IPS DF 19.7 (cell line): ENCODE measurements at regions not wholly inside any gene's neighbourhood (a gene's known extent, or its start where the extent isn't known, plus 50 kb on each side); places are given as distances from the start of the nearest gene placed in this dataset.
"Not testable (repeated sequence)": the region's sequence is repeated elsewhere in the genome, so short reads cannot be mapped to it uniquely, and the experiment has no call there.

Experiments
- DNase-seq: peaks from one replicate; pipeline ENCODE4 v3.0.0-alpha.2; 2013; ENCODE audit warnings: low read depth, low spot score

DNA sequence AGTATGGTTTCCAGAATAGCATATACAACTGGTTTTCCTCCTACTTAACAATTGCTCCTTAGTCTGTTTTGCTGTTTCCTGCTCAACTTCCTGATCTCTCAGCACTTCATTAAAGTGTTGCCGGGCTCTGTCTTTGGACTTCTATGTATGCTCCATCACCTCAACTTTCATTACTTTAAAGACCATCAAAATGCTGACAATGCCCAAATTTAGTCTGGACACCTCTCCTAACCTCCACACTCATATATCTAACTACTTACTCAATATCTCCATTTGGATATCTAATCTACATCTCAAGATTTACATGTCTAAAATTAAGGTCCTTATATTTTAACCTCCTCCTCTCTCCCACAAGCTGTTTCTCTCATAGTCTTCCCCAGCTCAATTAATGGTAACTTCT is 54.4 kb upstream of the LGR5 start:
- DNase-seq: no peak

DNA sequence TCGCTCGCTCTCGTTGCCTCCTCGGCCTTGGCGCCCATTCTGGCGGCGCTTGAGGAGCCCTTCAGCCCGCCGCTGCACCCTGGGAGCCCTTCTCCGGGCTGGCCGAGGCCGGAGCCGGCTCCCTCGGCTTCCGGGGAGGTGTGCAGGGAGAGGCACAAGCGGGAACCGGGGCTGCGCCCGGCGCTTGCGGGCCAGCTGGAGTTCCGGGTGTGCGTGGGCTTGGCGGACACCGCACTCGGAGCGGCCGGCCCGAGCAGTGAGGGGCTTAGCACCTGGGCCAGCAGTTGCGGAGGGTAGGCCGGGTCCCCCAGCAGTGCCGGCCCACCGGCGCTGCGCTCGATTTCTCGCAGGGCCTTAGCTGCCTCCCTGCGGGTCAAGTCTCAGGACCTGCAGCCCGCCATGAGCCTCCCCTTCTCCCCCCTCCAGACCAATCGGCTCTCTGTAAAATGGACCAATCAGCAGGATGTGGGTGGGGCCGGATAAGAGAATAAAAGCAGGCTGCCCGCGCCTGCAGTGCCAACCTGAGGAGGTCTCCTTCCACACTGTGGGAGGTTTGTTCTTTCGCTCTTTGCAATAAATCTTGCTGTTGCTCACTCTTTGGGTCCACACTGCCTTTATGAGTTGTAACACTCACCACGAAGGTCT is 62.8 kb upstream of the LGR5 start:
- not testable (repeated sequence) for DNase-seq

DNA sequence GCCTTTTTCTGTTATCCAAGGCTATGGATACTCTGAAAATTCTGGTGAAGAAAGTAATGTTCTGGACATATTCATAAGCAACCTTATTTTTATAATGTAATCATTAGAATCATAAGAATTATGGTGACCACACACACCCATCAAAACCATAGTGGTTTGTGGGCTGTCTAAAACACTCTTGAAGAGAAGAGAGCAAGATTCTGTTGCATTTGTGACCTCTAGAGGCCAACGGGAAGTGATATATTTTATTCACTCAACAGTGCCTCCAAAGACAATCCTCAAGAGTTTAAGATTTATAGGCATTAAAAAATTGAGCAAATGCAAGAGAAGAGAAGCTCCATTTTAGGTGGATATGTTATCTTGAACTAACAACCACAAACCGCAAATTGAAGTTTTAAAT is 68.5 kb upstream of the LGR5 start:
- DNase-seq: no peak

DNA sequence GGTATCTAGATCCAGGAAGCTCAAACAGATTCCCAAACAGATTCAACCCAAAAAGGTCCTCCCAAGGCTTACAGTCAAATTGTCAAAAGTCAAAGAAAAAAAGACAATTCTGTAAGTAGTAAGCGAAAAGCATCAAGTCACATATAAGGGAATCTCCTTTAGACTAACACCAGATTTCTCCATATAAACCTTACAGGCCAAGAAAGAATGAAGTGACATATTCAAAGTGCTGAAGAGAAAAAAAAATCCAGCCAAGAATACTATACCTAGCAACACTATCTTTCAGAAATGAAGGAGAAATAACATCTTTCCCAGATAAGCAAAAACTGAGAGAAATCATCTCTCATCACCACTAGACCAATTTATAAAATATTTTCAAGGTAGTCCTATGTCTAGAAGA is 79.6 kb upstream of the LGR5 start:
- no peak for DNase-seq

DNA sequence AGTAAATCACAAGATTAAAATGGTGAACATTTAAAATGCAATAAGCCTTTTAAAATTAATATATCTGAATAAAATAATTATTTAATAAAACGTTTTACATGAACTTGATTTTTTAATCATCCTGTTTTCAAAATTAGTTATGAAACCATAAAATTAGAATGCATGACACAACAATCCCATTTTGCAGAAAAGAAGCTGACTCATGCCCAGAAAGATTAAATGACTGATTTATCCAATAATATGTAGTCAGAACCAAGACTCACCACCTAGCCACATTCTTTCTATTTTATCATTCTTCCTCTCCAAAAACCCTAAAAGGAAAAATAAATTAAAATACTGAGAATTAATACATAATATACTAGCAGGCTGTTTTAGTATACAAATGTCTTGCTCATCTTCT is 83.0 kb upstream of the LGR5 start:
- no peak for DNase-seq

DNA sequence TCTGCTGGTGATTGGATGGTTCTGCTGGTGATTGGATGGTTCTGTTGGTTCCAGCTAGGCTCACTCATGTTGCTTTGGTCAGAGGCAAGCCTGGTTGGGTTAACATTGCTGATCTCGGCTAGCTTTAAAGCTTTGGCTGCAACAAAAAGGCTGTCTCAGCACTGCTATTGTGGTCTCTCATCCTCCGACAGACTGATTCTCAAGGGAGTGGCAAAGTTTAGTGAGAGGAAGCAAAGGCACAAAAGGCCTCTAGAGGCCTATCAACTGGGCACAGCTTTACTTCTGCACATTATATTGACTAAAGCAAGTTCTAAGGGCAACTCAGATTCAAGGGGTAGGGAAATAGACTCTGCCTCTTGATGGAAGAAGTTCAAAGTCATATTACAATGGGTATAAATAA is 84.7 kb upstream of the LGR5 start:
- no peak for DNase-seq

DNA sequence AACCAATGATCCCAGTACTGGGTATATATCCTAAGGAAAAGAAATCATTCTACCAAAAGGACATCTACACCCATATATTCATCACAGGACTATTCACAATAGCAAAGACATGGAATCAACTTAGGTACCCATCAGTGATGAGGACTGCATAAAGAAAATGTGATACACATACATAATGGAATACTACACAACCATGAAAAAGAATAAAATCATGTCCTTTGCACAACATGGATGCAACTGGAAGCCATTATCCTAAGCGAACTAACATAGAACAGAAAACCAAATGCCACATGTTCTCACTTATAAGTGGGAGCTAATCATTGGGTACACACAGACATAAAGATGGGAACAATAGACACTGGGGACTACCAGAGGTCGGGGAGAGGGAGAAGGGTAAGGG is 86.0 kb upstream of the LGR5 start:
- no peak for DNase-seq

DNA sequence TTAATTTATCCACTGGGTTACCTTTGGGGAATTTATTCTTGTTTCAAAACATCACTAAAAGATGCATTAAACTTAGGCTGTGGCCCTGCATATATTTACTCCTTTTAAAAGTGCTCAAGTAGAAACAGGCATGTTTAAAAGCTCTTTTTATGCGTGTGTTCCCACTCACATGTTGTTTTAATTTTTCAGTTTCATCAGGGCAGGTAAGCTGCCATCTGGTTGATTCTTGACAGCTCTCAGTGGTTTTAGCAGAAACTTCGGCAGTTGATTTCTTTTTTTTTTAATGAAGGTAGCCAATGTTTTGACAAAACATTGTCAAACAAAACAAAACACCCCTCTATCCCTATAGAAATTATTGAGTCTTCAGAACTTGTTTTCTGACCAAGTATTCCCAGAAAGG is 89.6 kb upstream of the LGR5 start:
- DNase-seq: no peak

DNA sequence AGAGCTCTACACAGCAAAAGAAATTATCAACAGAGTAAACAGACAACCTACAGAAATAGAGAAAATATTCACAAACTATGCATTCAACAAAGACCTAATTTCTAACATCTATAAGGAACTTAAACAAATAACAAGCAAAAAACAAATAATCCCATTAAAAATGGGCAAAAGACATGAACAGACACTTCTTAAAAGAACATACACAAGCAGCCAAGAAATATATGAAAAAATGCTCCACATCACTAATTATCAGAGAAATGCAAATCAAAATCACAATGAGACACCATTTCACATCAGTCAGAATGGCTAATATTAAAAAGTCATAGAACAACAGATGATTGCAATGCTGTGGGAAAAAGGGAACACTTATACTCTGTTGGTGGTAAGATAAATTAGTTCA is 100.7 kb upstream of the LGR5 start:
- no peak for DNase-seq

DNA sequence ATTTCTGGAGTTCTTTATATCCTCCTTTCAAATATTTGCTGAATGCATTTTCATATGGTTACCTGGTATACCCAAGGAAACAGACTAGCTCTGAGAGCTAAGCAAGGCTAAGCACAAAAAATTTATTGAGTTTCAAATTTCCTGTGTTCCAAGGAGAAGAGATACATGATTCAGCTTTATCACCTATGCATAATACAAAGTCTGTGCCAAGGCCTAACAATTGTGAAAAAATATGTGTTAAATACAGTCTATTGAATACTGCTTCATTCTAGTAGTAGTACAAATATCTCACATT is 103.7 kb upstream of the LGR5 start:
- no peak for DNase-seq

DNA sequence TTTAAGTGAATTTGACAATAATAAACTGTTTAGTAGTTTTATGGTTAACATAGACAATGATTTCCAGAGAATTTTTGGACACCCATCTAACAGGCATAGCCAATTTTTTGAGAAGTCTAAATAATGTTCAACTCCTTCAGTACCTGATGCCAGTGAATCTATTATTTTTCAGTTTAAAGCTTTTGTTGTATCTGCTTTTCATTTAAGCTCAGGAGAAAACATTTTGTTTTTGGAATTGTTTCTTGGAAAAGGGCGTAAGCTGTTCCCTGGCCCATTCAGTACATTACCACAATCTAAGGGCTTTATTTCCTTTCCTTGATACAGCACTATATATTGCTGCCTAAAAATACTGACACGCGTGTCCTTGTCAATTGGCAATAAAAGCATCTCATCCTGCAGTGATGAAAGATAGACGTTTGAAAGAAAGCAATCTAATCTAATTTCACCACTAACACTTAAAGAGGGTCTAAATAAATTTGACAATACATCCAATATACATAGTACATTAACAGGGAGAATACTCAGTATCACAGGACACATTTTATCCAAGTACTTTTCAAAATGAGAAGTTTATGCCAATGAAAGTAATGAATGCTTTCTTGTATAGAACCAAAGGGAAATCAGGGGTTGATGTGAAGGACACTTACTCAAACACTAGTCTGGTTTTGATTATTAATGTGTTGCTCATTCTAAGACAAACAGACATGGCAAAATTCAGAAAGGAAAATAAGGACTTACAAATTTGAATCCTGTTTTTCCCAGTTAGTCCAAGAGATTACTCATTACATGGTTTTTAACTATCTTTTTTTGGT is 104.2 kb upstream of the LGR5 start:
- DNase-seq: no peak

DNA sequence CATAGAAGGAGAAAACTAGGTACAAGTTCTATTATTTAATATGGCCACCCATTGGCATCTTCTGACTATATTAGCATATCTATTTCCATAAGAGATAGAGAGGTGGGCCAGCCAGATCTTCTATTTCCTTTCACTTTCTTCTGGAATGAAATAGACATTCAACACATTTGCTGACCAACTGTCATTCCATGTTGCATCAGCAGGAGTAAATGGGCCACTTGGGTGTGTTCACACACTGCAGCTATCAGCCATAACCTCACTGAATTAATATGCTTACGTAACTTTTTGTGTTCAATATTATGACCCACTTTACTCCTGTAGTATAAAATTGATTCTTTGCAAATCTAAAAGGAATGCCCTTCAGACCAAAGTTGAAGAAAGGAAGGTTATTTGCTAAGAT is 106.2 kb upstream of the LGR5 start:
- no peak for DNase-seq

DNA sequence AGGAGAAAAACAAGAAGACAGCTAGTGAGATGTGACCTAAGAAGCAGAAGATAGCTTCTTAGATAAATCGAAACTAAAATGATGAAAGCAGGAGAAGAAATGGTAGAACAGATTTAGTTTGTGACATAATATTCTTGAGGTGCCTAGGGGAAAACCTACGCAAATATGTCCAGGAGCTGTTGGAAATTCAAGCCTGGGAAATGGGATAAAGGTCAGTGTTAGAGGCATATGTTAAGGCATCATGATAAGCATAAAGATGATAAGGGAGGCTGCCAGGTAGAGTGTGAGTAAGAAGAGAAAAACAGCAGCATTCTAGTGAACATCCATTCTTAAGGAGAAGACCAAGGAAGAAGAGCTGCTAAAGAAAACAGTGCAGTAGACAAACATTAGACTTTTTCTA is 109.6 kb upstream of the LGR5 start:
- no peak for DNase-seq

DNA sequence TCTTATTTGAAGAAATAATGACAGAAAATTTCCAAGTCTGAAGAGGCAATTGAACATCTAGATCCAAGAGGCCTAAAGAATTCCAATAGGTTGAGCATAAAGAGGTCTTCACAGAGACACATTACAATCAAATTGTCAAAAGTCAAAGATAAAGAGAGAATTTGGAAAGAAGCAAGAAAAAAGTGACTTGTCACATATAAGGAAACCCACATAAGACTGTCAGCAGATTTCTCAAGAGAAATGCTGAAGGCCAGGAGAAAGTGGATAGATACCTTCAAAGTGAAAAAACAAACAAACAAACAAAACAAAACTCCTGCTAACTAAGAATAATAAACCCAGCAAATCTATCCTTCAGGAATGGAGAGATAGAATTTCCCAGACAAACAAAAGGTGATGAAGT is 118.1 kb upstream of the LGR5 start:
- no peak for DNase-seq

DNA sequence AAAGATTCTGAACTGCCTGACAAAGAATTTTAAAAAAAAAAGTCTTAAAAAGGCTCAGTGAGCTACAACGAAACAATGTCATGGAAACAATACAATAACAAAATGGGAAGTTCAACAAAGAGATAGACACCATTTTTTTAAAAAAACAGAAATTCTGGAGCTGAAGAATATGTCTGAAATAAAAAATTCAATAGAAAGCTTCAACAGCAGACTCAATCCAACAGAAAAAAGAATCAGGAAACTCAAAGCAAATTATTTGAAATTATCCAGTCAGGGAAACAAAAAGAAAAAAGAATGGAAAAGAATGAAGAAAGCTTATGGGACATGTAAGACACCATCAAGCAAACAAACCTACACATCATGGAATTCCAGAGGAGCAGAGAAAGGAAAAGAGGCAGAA is 118.5 kb upstream of the LGR5 start:
- no peak for DNase-seq

DNA sequence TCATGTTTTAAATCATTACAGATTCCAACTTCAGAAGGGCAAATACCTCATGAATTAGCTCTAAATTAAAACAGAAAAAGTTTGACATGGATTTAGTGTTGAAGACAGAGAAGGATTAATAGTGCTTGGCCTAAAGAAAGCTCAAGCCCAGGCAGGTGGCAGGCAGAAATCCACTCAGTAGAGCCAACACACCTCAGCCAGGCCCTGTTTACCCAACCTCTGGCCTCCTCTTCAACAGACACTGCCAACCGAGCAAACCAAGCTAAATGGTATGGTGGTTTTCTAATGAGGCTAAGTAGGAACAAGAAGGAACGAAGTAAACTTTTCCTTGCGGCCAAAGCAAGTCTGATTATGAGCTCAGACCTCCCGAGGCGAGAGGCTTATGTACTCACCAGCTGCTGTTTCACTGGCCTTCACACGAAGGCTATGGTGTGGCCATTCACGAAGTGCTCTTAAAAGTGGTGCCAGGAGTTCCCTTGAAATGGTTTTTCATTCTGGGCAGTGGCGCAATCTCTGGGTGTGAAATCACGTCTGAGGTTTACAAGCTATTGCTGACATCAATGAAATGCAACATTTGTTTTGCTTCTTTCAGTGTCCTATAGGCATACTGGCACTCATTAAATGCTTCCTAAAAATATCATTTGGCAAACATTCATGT is 124.1 kb upstream of the LGR5 start:
- DNase-seq: no peak

DNA sequence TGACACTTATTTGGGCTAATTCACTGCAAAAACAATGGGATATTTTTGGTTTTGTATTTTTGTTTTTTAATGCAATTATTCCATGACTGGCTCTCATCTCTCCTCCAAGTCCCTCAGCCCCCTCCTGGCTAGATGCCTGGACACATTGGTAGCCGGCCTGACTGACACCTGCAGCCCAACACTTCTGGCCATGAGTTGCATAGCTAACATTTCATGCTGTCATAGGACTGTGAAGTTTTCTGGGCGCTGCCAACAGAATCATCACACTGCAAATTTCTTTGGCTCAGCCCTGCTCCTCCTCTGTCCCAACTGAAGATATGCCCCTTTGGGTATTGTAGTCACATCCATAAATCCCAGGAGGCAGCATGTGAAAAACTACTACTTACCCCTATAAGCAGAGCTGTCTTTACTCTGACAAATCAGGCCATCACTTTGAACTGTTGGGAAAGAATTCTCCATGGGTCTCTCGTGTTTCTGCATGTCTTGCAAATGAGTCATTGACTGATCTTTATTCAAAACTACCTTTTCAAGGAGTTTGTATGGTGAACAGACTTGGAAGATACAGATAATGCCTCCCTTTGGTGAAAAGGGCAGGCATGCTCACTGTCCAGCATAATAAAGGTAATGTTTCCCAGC is 126.7 kb upstream of the LGR5 start:
- no peak for DNase-seq

DNA sequence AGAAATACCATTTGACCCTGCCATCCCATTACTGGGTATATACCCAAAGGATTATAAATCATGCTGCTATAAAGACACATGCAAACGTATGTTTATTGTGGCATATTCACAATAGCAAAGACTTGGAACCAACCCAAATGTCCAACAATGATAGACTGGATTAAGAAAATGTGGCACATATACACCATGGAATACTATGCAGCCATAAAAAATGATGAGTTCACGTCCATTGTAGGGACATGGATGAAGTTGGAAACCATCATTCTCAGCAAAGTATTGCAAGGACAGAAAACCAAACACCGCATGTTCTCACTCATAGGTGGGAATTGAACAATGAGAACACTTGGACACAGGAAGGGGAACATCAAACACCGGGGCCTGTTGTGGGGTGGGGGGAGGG is 128.0 kb upstream of the LGR5 start:
- DNase-seq: not testable (repeated sequence)

DNA sequence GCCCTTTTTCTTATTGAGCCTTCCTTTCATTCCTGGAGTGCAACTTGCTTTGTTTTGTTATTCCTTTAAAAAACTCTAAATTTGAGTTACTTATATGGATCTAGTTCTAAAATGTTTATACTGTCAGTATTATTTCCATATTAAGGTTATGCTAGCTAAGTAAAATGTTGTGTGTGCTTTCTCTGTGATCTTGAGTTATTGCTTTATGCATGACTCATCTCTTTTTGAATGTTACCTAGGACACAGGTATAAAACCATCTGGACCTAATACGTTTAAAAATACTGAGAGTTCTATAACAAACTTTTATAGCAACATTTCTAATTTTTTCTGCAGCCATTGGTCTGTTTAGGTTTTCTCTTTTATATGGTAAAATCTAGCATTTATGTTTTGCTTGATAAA is 132.8 kb upstream of the LGR5 start:
- DNase-seq: no peak

DNA sequence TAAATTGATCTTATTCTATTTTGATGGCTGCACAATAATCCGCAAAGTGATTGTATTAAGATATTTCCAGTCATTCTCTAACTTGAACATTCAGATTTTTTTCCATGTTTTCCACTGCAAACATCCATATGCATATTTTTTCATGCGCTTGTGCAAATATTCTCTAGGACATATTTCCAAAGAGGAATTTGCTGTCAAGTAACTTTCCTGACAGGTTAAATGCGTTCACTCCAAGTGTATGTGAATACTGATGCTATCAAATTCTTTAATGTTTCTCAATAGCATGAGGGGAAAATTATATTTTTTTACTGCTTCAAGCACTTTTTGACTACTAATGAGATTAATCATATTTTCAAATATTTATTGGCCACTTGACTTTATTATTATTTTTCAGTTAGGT is 135.3 kb upstream of the LGR5 start:
- DNase-seq: no peak

DNA sequence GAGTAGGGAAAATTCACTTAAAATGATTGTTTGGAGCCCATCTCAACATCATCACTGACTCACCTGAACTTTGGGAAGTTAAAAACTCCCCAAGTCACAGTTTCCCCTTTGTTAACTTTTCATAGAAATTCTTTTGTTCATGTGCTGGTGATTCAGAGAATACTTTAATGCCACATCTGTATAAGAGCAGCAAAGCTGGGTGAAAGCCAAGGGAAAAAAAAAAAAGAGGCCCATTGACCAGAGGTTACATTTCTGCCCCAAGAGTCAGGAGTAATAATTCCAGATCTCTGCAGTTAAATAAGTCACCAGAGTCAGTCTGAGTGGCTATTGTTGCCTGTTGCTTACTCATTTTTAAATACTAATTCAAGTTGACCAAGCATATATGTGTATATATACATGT is 136.4 kb upstream of the LGR5 start:
- DNase-seq: no peak

DNA sequence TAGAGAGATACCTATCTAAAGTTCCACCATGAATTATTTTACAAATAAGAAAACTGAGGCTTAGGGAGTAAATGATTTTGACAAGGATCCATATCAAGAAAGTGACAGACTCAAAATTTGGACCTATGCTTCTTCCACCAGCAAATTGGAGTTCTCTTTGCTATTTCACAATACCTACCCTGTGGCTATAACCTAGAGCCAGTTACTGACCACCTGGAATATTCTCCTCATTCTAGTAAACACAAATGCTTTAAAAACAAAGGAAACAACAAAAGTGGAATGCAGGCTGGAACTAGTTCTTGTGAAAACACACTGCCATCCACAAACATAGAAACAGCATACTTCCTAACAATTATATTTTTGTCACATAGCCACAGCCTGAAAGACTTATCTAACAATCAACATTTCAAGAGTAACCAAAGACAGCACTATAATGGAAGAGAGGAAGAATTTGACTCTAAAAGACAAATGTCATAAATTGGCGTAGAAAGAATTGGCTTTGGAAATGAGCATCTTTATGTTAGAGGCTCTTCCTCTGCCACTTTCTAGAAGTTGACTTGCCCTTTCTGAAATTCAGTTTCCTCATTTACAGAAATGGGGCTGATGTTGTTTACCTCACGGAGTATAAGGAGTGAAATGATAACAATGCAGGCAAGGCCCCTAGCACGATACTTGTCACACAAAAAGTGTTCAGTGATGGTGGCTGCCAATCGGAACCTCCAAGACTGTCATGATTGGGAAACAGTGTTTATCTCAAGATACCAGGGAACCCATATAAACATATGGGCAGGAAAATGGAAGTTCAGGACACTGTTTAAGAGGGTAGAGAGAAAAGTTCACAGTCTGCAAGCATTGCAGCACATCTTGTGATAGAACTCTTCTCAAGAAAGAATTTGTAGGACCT is 138.6 kb upstream of the LGR5 start:
- no peak for DNase-seq
